Stomach (tissue), 4 donors: ENCODE measurements at regions not wholly inside any gene's neighbourhood (a gene's known extent, or its start where the extent isn't known, plus 50 kb on each side); places are given as distances from the start of the nearest gene placed in this dataset.

Source experiments
- POLR2A ChIP-seq, 4 donors: fragments of 450-650 bp; IDR thresholded peaks; one replicate each; pipeline ENCODE4 v1.6.1; 2016; ENCODE audit warnings: antibody characterized with exemption in 4 of 4, control low read depth in 2 of 4, mild to moderate bottlenecking in 1 of 4, moderate library complexity in 1 of 4
- POLR2AphosphoS5 ChIP-seq, 3 donors: sonication (generic); formaldehyde crosslinking; IDR thresholded peaks; one replicate each; pipeline ENCODE4 v1.6.1; 2016; ENCODE audit warnings: antibody characterized with exemption in 3 of 3
- TF ChIP-seq, protein P1 (sequence below), 7 experiments: fragments of 450-650 bp in 4 of 7; fragments of 200-600 bp in 3 of 7; sonication (generic) in 3 of 7; IDR thresholded peaks; one replicate each; pipeline ENCODE4 v1.5.1; 2016 to 2019; ENCODE audit warnings: antibody characterized with exemption in 7 of 7, control low read depth in 2 of 7, mild to moderate bottlenecking in 1 of 7

DNA sequence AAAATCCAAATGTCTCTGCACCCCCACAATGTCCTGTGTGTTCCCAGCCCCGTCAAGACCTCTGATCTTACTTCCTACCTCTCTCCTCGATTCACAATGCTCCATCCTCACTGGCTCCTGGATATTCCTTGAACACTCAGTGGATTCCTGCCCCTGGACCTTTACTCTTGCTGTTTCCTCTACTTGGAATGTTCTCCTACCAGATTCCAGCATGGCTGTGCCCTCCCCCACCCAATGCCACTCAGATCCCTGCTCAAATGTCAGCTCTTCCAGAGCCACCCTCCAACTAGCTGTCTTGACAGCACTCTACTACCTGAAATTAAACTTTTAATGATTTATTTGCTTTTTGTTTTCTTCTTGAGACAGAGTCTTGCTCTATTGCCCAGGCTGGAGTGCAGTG lies 107.4 kb downstream of the KLF5 start:
- TF ChIP-seq, protein P1, sequence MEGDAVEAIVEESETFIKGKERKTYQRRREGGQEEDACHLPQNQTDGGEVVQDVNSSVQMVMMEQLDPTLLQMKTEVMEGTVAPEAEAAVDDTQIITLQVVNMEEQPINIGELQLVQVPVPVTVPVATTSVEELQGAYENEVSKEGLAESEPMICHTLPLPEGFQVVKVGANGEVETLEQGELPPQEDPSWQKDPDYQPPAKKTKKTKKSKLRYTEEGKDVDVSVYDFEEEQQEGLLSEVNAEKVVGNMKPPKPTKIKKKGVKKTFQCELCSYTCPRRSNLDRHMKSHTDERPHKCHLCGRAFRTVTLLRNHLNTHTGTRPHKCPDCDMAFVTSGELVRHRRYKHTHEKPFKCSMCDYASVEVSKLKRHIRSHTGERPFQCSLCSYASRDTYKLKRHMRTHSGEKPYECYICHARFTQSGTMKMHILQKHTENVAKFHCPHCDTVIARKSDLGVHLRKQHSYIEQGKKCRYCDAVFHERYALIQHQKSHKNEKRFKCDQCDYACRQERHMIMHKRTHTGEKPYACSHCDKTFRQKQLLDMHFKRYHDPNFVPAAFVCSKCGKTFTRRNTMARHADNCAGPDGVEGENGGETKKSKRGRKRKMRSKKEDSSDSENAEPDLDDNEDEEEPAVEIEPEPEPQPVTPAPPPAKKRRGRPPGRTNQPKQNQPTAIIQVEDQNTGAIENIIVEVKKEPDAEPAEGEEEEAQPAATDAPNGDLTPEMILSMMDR (IDR thresholded peaks at IDR 0.05), result no peak
- TF ChIP-seq POLR2A (IDR thresholded peaks at IDR 0.05), result no peak
- TF ChIP-seq POLR2AphosphoS5 (IDR thresholded peaks at IDR 0.05), result no peak
